ENCODE measurements at regions not wholly inside any gene's neighbourhood (a gene's known extent, or its start where the extent isn't known, plus 50 kb on each side); places are given as distances from the start of the nearest gene placed in this dataset.
"Not testable (repeated sequence)": the region's sequence is repeated elsewhere in the genome, so short reads cannot be mapped to it uniquely, and the experiment has no call there.

GRCh38 chr15:92822216-92823144, 77.6 kb upstream of the CHD2 start:
- ChIA-PET POLR2A (interaction anchor here (0.6 to 11.2 kb wide), 11 partner anchors 8 to 99 kb away, joined by 3 to 341 read pairs (median 3); partner anchors contain the start of gene CHD2), CTCF (interaction anchor here (1.0 to 1.7 kb wide), 5 partner anchors 8 to 60 kb away, joined by 3 to 7 read pairs (median 5); no protein-coding TSS in a partner anchor)
- DNase-seq (ENCODE audit: extremely low spot score), result no peak
- TF ChIP-seq ELF4 (IDR thresholded peaks at IDR 0.05) (no peak), ARNT (IDR thresholded peaks at IDR 0.05) (no peak), FOXM1 (IDR thresholded peaks at IDR 0.05; ENCODE audit: borderline replicate concordance) (no peak), SUZ12 (IDR thresholded peaks at IDR 0.05) (no peak), CTBP1 (IDR thresholded peaks at IDR 0.05; ENCODE audit: borderline replicate concordance) (no peak), LEF1 (IDR thresholded peaks at IDR 0.05; ENCODE audit: borderline replicate concordance) (no peak), FOXK2 (IDR thresholded peaks at IDR 0.05) (no peak), L3MBTL2 (conservative IDR thresholded peaks at IDR 0.05) (no peak), TARDBP (IDR thresholded peaks at IDR 0.05) (no peak), ZNF384 (IDR thresholded peaks at IDR 0.05) (no peak), HDGF (IDR thresholded peaks at IDR 0.05; ENCODE audit: borderline replicate concordance) (no peak), SP1 (IDR thresholded peaks at IDR 0.05) (no peak), FOXA1 (IDR thresholded peaks at IDR 0.05) (no peak), PKNOX1 (IDR thresholded peaks at IDR 0.05) (no peak), BHLHE40 (IDR thresholded peaks at IDR 0.05; ENCODE audit: borderline replicate concordance) (no peak), NFRKB (IDR thresholded peaks at IDR 0.05) (no peak)

GRCh38 chr15:92825985-92826384, 74.1 kb upstream of the CHD2 start:
- ChIA-PET CTCF (no interaction called here), POLR2A (interaction anchor here (1.3 to 11.2 kb wide), 2 partner anchors 14 to 55 kb away, joined by 3 to 341 read pairs; no protein-coding TSS in a partner anchor)
- no peak for DNase-seq (ENCODE audit: extremely low spot score)
- TF ChIP-seq NFRKB (IDR thresholded peaks at IDR 0.05) (no peak), FOXM1 (IDR thresholded peaks at IDR 0.05; ENCODE audit: borderline replicate concordance) (no peak), BHLHE40 (IDR thresholded peaks at IDR 0.05; ENCODE audit: borderline replicate concordance) (no peak), TARDBP (IDR thresholded peaks at IDR 0.05) (no peak), HDGF (IDR thresholded peaks at IDR 0.05; ENCODE audit: borderline replicate concordance) (no peak), SP1 (IDR thresholded peaks at IDR 0.05) (no peak), FOXK2 (IDR thresholded peaks at IDR 0.05) (no peak), FOXA1 (IDR thresholded peaks at IDR 0.05) (no peak), ARNT (IDR thresholded peaks at IDR 0.05) (no peak), LEF1 (IDR thresholded peaks at IDR 0.05; ENCODE audit: borderline replicate concordance) (no peak)

GRCh38 chr15:92827991-92828390, 72.1 kb upstream of the CHD2 start:
- CTCF ChIA-PET; DNase-seq (ENCODE audit: extremely low spot score): not testable (repeated sequence)
- POLR2A ChIA-PET, result interaction anchor here (8.9 kb wide), 1 partner anchor 52 kb away, joined by 172 read pairs; no protein-coding TSS in a partner anchor

- POLR2A ChIA-PET, result interaction anchor here (1.1 to 8.9 kb wide), 7 partner anchors 9 to 78 kb away, joined by 3 to 172 read pairs (median 30); partner anchors contain the start of gene CHD2
- TF ChIP-seq CTBP1 (IDR thresholded peaks at IDR 0.05; ENCODE audit: borderline replicate concordance) (no peak), PKNOX1 (IDR thresholded peaks at IDR 0.05) (peak; percentile 78), ZNF384 (IDR thresholded peaks at IDR 0.05) (no peak)
- CTCF ChIA-PET, result interaction anchor here (0.6 to 1.9 kb wide), 5 partner anchors 8 to 93 kb away, joined by 3 to 8 read pairs (median 4); no protein-coding TSS in a partner anchor
- no peak for DNase-seq (ENCODE audit: extremely low spot score)
These were observed 70.2 kb upstream of the CHD2 start for GRCh38 chr15:92829875-92830274.

- CTCF ChIA-PET, result interaction anchor here (0.6 to 3.0 kb wide), 3 partner anchors 9 to 22 kb away, joined by 3 to 12 read pairs (median 5); no protein-coding TSS in a partner anchor
- POLR2A ChIA-PET, result interaction anchor here (0.7 to 8.9 kb wide), 27 partner anchors 9 to 86 kb away, joined by 3 to 172 read pairs (median 7); partner anchors contain the start of gene CHD2
- DNase-seq (ENCODE audit: extremely low spot score), result no peak
- TF ChIP-seq ELF4 (IDR thresholded peaks at IDR 0.05) (no peak), ZNF384 (IDR thresholded peaks at IDR 0.05) (no peak), BHLHE40 (IDR thresholded peaks at IDR 0.05; ENCODE audit: borderline replicate concordance) (no peak), L3MBTL2 (conservative IDR thresholded peaks at IDR 0.05) (no peak), FOXA1 (IDR thresholded peaks at IDR 0.05) (no peak), LEF1 (IDR thresholded peaks at IDR 0.05; ENCODE audit: borderline replicate concordance) (no peak), HDGF (IDR thresholded peaks at IDR 0.05; ENCODE audit: borderline replicate concordance) (no peak), SP1 (IDR thresholded peaks at IDR 0.05) (no peak), TARDBP (IDR thresholded peaks at IDR 0.05) (no peak), CTBP1 (IDR thresholded peaks at IDR 0.05; ENCODE audit: borderline replicate concordance) (no peak), PKNOX1 (IDR thresholded peaks at IDR 0.05) (no peak), NFRKB (IDR thresholded peaks at IDR 0.05) (no peak), ARNT (IDR thresholded peaks at IDR 0.05) (no peak), FOXM1 (IDR thresholded peaks at IDR 0.05; ENCODE audit: borderline replicate concordance) (no peak), FOXK2 (IDR thresholded peaks at IDR 0.05) (no peak), SUZ12 (IDR thresholded peaks at IDR 0.05) (no peak)
These were observed 68.8 kb upstream of the CHD2 start for GRCh38 chr15:92831336-92831654.
